NB4 (cell line): ENCODE measurements at regions not wholly inside any gene's neighbourhood (a gene's known extent, or its start where the extent isn't known, plus 50 kb on each side); places are given as distances from the start of the nearest gene placed in this dataset.

Experiments used
- CTCF ChIP-seq: IDR thresholded peaks from one replicate; pipeline ENCODE4 v1.5.1; 2012; ENCODE audit warnings: low read depth, low read length
- MAX ChIP-seq: IDR thresholded peaks from 2 replicates; pipeline ENCODE4 v1.6.1; 2011; ENCODE audit warnings: low read depth, low read length
- MYC ChIP-seq: IDR thresholded peaks from 2 replicates; pipeline ENCODE4 v1.6.1; 2011; ENCODE audit warnings: low read depth, low read length
- POLR2A ChIP-seq: IDR thresholded peaks from 2 replicates; pipeline ENCODE4 v1.6.1; 2011; ENCODE audit warnings: mild to moderate bottlenecking; ENCODE audit not compliant: insufficient read length; ENCODE audit errors: extremely low read depth

- TF ChIP-seq POLR2A (no peak), MAX (no peak), CTCF (no peak), MYC (no peak)
These were observed 229.9 kb upstream of the ANO5 start for GRCh38 chr11:21963013-21963412.
